NCI-H526 (cell line): ENCODE measurements at regions not wholly inside any gene's neighbourhood (a gene's known extent, or its start where the extent isn't known, plus 50 kb on each side); places are given as distances from the start of the nearest gene placed in this dataset.
A peak's percentile ranks its signal among the peaks of the same experiment; 100 is the strongest.

Experiments
- DNase-seq, 2 experiments: peaks; one replicate each; lab custom pipeline; 2025; lab: John Stamatoyannopoulos, UW

- DNase-seq: peak; percentile 43 to 47
These were observed 610.2 kb downstream of the ZNF385D start for GRCh38 chr3:21140785-21141184.

GRCh38 chr3:21138085-21138484, 612.9 kb downstream of the ZNF385D start:
- DNase-seq: no peak

DNA sequence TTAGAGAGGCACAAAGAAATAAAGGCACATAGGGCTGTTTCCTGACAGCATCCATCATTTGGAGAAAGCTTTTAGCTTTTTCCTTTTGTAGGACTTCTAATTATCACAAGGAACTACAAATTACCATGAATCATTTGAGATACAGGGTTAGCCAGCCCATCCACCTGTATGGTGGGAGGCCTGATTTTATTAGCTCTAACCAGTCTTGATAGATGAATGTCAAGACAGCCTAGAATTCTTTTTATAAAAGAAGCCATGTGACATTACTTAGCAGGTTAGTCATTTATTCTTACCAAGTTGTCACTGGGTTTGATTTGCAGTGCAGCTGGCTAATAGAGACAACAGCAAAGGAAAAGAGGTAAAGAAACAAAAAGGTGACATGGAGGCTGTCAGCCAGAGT, 618.1 kb downstream of the ZNF385D start:
- no peak for DNase-seq

DNA sequence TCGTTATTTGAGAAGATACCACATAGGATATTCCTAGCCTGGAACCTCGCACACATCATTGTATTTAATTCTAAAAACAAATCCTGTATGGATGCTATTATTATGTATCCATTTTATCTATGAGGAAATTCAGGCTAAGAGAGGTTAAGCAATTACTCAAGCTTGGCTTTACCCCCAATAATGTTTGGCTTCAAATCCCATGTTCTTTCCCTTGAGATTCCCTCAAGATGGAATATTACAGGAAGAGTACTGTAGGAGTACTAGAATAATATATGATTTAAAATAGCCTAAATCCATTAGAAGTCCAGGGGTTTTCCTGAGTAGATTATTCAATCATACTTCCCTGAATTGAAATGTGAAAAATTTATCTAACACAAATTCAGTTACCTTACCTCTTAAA, 630.2 kb downstream of the ZNF385D start:
- DNase-seq: no peak

DNA sequence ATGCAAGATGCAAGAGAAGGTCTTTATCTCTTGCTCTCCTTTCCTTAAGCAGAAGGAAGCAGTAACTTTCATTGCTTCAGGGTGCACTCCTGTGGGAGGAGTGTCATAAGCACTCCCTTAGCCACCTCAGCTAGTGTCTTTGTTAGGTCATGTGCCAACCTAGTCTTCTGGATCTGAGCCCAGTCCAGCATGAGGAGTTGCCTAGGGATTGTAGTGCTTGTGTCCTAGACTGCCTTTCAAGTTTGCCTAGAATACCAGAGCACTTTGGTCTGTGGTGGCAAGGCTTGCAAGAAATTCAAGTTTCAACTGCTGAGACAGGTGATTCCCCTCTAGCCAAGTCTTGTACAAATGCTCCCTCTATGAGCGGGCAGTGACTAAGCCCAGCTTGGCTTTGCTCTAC, 633.6 kb downstream of the ZNF385D start:
- no peak for DNase-seq

DNA sequence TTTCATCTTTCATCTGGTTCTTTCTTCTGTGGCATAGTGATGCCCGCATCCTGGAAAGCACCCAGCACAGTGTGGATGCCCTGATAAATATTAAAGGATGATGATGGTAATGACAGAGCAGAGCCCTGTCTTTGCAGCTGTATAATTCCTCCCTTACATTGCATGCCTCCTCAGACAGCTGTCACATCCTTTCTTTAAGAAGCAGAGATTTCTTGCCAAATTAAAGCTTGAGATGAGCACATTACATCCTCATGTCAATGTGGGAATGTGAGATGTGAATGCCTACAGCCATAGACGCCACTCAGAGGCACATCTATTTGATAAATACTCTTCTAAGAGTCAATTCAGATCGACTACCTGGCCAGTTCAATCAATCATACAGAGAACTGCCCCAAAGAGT, 642.0 kb downstream of the ZNF385D start:
- no peak for DNase-seq

- DNase-seq: no peak
These were observed 645.2 kb downstream of the ZNF385D start for GRCh38 chr3:21105784-21106183.

DNA sequence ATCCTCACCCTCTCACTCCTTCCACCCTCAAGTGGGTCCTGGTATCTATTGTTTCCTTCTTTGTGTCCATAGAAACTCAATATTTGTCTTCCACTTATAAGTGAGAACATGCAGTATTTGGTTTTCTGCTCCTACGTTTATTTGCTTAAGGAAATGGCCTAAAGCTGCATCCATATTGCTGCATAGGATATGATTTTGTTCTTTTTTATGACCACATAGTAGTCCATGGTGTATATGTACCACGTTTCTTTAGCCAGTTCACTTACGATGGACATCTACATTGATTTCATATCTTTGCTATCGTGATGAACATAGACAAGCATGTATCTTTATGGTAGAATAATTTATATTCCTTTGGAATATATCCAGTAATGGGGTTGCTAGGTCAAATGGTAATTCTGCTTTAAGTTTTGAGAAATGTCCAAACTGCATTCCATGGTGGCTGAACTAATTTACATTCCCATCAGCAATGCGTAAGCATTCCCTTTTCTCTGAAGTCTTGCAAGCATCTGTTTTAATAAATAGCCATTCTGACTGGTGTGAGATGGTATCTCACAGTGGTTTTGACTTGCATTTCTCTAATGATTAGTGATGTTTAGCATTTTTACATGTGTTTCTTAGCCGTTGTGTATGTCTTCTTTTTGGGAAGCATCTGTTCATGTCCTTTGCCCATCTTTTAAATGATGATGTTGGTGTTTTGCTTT, 650.2 kb downstream of the ZNF385D start:
- no peak for DNase-seq

DNA sequence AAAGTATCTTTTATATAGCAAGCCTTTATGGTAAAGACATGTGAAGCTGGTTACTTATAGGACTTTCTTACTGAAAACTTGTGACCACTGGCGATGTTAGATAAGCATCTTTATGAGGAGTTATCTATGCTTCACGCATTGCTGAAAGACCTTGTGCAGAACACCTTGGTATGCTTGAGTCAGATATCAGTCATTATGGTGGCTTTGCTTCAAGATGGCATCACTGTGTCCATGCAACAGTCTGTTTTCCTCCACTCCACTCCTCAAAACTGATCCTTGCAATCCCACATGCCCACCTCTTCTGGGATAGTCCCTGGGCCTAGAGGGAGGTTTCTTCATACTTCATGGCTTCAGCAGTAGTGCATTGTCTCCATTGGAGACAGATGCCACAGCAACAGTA, 656.3 kb downstream of the ZNF385D start:
- no peak for DNase-seq

DNA sequence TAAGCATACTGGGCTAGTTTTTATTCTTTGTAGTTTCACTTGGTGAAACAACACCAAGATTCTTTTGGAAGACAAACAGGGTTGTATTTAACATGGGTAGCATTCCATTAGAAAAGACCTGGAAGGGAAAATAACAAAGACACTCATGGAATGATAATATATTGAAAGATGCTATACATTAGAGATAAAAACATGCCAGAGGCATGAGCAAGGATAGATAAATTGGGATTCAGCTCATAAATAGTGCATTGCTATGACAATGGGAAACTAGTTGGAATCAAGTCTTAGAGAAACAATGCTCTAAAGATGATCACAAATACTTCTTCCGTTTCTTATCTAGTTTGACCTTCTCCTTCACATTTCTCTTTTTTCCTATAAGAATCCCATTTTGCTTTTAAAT, 677.4 kb downstream of the ZNF385D start:
- no peak for DNase-seq

- no peak for DNase-seq
These were observed 683.8 kb downstream of the ZNF385D start for GRCh38 chr3:21067031-21067813.

- no peak for DNase-seq
These were observed 688.1 kb downstream of the ZNF385D start for GRCh38 chr3:21062831-21063294.

DNA sequence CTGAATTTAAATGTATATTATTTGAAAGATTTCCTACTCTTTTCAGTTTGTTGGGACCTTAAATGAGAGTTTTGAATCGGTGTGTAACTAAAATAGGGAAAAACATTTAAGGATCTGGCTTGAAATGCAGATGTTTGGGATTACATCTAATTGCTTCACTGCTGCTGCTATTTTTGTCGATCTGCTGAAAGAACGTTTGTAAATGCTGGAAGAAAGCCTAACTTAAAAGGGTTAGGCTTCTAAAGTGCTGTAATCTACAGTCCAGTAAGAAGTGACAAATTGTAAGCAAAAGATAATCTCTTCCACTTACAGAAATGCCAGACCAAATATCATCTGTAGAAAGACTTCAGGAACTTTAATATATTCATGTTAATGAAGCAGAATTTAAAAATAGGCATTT, 691.6 kb downstream of the ZNF385D start:
- no peak for DNase-seq

DNA sequence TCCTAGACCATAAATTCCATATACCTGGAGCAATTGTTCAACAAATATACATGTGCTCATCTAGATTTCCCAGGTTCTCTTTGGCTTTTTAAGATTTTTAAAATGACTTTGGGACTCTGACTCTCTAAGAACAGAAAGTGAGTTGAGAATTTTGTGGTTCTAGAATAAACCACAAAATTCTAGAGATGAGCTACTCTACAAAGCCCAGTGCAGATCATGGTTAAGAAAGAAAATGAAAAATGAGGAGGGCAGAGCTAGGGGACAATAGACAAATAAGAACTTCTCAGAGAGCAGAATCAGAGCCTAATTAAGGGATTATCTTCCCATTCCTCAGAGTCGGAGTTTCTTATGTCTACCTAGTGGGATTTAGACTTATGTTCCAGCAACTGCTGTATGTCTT, 694.7 kb downstream of the ZNF385D start:
- DNase-seq: no peak

DNA sequence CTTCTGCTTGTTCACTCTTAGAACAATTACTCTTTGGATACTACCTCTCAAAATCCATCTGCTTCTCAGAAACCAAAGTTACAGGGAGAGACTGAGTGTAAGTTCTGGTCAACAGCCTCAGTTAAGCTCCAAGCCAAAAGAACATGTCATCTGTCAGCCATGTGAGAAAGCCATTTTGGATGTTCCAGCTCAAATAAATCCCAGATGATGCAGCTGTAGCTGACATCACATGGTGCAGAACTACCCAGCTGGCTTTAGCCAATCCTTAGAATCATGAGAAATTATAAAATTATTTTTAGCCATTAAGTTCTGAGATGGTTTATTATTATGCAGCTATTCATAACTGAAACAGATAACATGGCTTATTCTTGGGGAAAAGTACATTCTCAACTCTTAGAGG, 696.0 kb downstream of the ZNF385D start:
- no peak for DNase-seq

- DNase-seq: no peak
These were observed 696.9 kb downstream of the ZNF385D start for GRCh38 chr3:21054064-21054463.

DNA sequence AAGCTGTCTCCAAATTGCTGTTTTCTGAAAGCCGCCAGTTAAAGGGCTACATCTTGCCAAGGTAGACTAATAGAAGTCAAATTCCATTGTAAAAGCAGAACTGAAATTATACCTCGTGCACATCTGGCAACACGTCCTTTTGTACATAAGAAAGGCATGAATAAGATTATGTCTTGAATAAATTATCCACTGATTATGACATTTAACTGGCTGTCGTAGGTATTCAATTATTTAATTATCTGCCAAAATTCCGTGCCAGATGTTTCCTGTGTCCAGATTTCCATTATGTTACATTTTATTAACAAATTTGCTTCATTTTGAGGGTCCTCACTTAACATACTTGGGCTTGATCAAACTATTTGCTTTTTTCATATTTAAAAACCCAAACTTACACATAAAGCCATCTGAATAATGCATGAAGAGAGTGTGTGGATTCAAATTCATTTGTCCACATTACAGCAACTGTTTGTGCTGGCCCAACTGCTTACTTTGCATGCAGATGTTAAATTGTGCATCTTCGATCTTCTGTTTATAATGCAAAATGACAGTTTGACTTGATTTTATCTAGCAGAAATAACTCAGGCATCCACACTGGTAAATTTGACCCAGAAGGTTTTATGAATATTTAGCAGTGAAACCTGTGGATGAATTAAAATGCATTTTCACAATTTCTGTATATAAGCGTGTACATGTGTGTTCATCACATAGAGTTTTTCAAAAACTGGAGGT, 701.5 kb downstream of the ZNF385D start:
- peak; percentile 78 to 79 for DNase-seq

- DNase-seq: no peak
These were observed 707.9 kb downstream of the ZNF385D start for GRCh38 chr3:21043139-21043538.

GRCh38 chr3:21042184-21042583, 708.8 kb downstream of the ZNF385D start:
- no peak for DNase-seq

DNA sequence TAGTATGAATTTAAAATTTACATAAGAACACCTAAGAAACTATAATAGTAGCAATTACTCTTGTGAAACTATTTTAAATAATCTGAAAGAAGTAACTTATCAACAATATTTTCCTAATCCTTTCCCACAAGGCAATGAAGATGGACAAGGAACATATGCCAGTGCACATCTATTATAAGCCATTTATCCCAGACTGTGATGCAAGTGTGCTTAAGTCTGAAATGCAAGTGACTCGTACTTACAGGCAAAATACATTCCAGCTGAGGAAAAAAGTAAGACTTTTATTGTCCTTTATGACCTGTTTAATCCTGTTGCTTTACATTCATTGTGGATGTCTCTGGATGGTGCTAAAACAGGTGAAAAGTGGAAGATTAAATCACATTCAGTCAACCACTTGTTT, 709.4 kb downstream of the ZNF385D start:
- DNase-seq: no peak

GRCh38 chr3:21036888-21037287, 714.1 kb downstream of the ZNF385D start:
- no peak for DNase-seq

DNA sequence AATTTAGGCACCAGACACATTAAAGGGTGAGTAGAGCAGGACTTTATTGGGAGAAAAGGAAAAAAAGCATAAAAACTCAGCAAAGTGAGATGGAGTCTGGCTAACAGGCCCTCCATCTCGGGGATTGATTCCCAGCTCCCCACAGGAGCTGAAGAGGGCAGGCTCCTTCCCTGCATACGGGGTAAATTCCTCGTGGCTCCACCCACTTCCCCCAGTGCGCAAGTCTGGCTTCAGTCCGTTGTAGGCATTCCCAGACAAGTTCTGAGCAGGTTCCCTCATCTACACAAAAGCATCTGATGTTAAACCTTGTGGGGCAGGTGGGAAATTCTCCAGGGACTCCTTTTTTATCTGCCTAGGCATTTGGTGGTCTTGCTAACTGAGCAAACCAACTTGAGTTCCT, 722.6 kb downstream of the ZNF385D start:
- DNase-seq: no peak

DNA sequence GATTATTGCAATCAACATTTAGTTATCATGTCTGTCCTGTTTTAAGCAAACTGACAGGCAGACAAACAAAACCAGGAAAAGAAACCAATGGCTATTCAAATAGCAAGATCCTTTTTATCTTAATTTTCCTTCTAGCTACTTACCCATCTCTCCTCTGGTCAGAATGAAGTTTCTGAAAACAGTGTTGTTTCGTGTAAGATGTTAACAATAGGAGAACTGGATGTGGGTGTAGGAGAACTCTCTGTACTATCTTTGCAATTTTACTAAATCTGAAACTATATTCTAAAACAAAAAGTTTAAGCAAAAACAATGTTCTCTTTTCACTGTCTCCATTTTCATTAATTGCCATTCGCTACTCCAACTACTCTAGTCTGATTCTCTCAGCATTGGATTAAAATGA, 726.4 kb downstream of the ZNF385D start:
- DNase-seq: no peak
